PFSK-1 (cell line): ENCODE measurements at regions not wholly inside any gene's neighbourhood (a gene's known extent, or its start where the extent isn't known, plus 50 kb on each side); places are given as distances from the start of the nearest gene placed in this dataset.

ENCODE experiments used
- POLR2AphosphoS5 ChIP-seq: IDR thresholded peaks from 2 replicates; pipeline ENCODE4 v1.6.1; 2012; ENCODE audit warnings: low read depth, mild to moderate bottlenecking, control low read depth, low read length, moderate library complexity
- REST ChIP-seq, 2 experiments: IDR thresholded peaks; 2 replicates each; pipeline versions ENCODE4 v1.6.1 to v1.8.0; 2011 to 2012; ENCODE audit warnings: low read depth in 2 of 2, low read length in 2 of 2, control low read depth in 1 of 2, inconsistent platforms in 1 of 2, mild to moderate bottlenecking in 1 of 2, moderate library complexity in 1 of 2; ENCODE audit not compliant: insufficient read depth in 1 of 2
- SIN3A ChIP-seq: IDR thresholded peaks from 2 replicates; pipeline ENCODE4 v1.6.1; 2012; ENCODE audit warnings: mild to moderate bottlenecking, low read length, moderate library complexity, borderline replicate concordance; ENCODE audit not compliant: insufficient read depth
- TAF1 ChIP-seq: IDR thresholded peaks from 2 replicates; pipeline ENCODE4 v1.6.1; 2012; ENCODE audit warnings: low read length, control low read depth, borderline replicate concordance; ENCODE audit not compliant: insufficient read depth

GRCh38 chr11:44387825-44388224 is 77.9 kb upstream of the ALX4 start:
- TF ChIP-seq REST (IDR thresholded peaks at IDR 0.05; ENCODE audit: insufficient read depth in 1 of 2, low read depth in 2 of 2, low read length in 2 of 2) (no peak), SIN3A (no peak), TAF1 (no peak), POLR2AphosphoS5 (no peak)
